Activated T-helper 17 cell treated with anti-CD3 and anti-CD28 coated beads, Interleukin-2, amount 50 U/mL, for 72 hours (primary cell): ENCODE measurements at regions not wholly inside any gene's neighbourhood (a gene's known extent, or its start where the extent isn't known, plus 50 kb on each side); places are given as distances from the start of the nearest gene placed in this dataset.

Experiments used
- ATAC-seq: fragments of 150-1000 bp; cut with Tn5 transposase; replicated peaks from 2 replicates; pipeline ENCODE4 v1.10.0; 2021; ENCODE audit warnings: mild to moderate bottlenecking, moderate library complexity
- H3K27ac Mint-ChIP-seq: one replicate; pipeline ENCODE4 v1.8.0; 2022; ENCODE audit warnings: mixed read lengths
- H3K27me3 Mint-ChIP-seq: one replicate; pipeline ENCODE4 v1.8.0; 2022; ENCODE audit warnings: mixed read lengths
- H3K36me3 Mint-ChIP-seq: one replicate; pipeline ENCODE4 v1.8.0; 2022; ENCODE audit warnings: low read depth, mild to moderate bottlenecking, mixed read lengths
- H3K4me1 Mint-ChIP-seq: one replicate; pipeline ENCODE4 v1.8.0; 2022; ENCODE audit warnings: mixed read lengths
- H3K4me3 Mint-ChIP-seq: one replicate; pipeline ENCODE4 v1.8.0; 2022; ENCODE audit warnings: mild to moderate bottlenecking, mixed read lengths
- H3K9me3 Mint-ChIP-seq: one replicate; pipeline ENCODE4 v1.8.0; 2022; ENCODE audit warnings: mixed read lengths

GRCh38 chr2:53093355-53093754 is 674.2 kb upstream of the CHAC2 start:
- Mint-ChIP-seq H3K36me3 (no peaks in the 10 kb centered on the region), H3K4me3 (no peak overlapping the region), H3K4me1 (no peaks in the 10 kb centered on the region), H3K27me3 (no peaks in the 10 kb centered on the region), H3K27ac (no peak overlapping the region), H3K9me3 (no peaks in the 10 kb centered on the region)
- no peak for ATAC-seq

DNA sequence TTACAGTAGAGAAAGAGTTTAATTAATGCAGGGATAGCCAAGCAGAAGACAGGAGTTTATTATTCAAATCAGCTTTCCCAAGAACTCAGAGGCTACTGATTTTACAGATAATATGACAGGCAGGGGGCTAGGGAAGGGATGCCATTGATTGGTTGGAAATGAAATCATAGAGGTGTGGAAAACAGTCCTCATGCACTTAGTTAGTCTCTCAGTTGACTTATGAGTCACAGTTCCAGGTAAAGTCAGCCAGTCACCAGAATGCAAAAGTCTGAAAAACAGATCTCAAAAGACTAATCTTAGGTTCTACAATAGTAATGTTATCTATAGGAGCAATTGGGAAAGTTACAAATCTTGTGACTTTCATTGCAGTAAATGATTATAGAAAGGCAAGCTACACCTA is 676.4 kb upstream of the CHAC2 start:
- H3K27ac Mint-ChIP-seq = no peak overlapping the region
- H3K9me3 Mint-ChIP-seq = no peaks in the 10 kb centered on the region
- H3K36me3 Mint-ChIP-seq = no peaks in the 10 kb centered on the region
- H3K27me3 Mint-ChIP-seq = no peaks in the 10 kb centered on the region
- ATAC-seq = peak; percentile 90
- no peaks in the 10 kb centered on the region for H3K4me1 Mint-ChIP-seq
- no peak overlapping the region for H3K4me3 Mint-ChIP-seq

DNA sequence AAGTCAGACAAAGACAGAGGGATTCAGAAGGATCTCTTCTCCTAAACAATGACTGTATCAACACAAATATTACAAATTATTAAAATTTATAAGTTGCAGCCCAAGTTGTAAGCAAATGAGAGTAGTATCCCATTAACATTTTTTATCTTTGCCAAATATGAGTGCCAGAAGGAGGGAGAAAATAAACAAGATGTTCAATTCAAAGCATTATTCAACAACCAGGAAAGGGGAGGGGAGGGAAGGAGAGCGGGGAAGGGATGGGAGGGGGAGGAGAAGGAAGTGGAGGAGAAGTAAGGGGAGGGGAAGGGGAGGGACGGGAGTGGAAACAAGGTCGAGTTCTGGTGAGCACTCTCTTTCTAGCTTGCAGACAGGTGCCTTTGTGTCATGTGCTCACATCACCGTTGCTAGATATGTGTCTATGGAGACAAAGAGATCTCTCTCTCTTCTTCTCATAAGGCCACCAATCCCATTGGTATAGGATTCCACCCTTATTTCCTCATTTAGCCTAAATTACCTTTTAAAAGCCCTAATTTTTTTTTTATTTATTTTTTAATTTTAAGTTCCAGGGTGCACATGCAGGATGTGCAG is 679.6 kb upstream of the CHAC2 start:
- Mint-ChIP-seq H3K27ac (no peak overlapping the region), H3K27me3 (no peaks in the 10 kb centered on the region), H3K9me3 (no peaks in the 10 kb centered on the region), H3K4me1 (no peaks in the 10 kb centered on the region), H3K36me3 (no peaks in the 10 kb centered on the region), H3K4me3 (no peak overlapping the region)
- ATAC-seq = no peak

DNA sequence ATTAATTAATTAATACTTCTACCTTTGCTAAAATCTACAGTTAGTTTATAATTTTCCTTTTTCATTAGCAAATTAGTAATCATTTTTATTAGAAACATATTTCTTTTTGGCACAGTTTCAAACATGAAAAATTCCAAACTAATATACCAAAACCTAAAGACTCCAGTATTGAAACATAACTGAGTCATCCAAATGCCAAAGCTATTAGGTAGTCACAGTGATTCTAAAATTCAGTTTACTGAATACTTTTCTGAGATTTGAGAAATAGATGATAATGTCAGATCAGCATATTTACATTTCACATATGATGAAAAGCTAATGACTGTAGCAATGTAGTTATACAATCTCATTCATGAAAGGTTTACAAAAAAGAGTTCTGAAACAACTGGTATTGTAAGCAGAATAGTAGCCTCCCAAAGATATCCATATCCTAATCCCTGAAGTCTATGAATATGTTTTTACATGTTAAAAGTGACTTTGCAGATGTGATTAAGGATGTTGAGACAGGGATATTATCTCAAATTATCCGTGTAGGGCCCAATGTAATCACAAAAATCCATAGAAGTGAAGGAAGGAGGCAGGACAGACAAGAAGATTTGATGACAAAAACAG is 680.2 kb upstream of the CHAC2 start:
- Mint-ChIP-seq H3K27ac (no peak overlapping the region), H3K4me1 (no peaks in the 10 kb centered on the region), H3K36me3 (no peaks in the 10 kb centered on the region), H3K4me3 (no peak overlapping the region), H3K27me3 (no peaks in the 10 kb centered on the region), H3K9me3 (no peaks in the 10 kb centered on the region)
- no peak for ATAC-seq

DNA sequence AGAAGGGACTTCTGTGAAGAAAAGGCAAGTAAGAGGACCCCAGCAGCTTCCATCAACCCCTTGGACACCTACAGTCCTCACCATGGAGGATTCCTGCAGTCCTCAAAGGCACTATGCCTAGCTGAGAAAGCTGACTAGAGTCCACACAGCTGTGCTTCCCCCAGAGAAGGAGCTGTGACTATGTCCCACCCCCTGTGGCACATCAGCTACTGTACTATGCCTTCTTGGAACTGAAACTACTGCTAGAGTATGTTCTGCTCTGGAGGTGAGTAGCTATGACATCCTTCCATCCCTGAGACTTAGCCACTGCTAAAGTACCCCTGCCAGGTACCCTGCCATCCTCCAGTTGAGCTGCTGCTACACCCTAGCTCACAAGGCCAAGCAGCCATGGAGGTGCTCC is 690.2 kb upstream of the CHAC2 start:
- no peaks in the 10 kb centered on the region for H3K27me3 Mint-ChIP-seq
- H3K36me3 Mint-ChIP-seq = no peaks in the 10 kb centered on the region
- no peak for ATAC-seq
- H3K4me3 Mint-ChIP-seq = no peak overlapping the region
- no peaks in the 10 kb centered on the region for H3K4me1 Mint-ChIP-seq
- no peak overlapping the region for H3K27ac Mint-ChIP-seq
- H3K9me3 Mint-ChIP-seq = peaks cover 12% of the 10 kb centered on the region

DNA sequence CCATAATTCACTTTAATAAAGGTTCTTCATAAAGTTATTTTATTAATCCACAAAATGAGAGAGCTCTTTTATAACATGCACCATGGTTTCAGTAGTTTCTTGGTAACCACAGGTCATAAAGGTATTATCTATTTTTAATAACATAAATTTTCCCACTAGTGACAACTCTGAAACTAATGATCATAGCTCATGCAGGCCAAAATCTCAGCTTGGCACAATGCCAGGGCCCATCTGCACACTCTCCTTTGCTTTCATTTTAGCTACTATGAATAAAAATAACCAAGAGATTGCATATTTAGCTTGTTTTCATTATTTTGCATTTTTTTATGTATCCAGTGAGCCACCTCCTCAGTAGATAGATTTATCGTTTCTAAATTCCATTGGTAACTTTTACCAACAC is 691.8 kb upstream of the CHAC2 start:
- no peaks in the 10 kb centered on the region for H3K4me1 Mint-ChIP-seq
- peaks cover 5% of the 10 kb centered on the region for H3K9me3 Mint-ChIP-seq
- no peak for ATAC-seq

GRCh38 chr2:53067533-53067932 is 700.1 kb upstream of the CHAC2 start:
- Mint-ChIP-seq H3K9me3 (peaks cover 1% of the 10 kb centered on the region), H3K27me3 (no peaks in the 10 kb centered on the region), H3K36me3 (no peaks in the 10 kb centered on the region), H3K4me3 (no peak overlapping the region), H3K4me1 (no peaks in the 10 kb centered on the region), H3K27ac (no peak overlapping the region)
- ATAC-seq = no peak

More for the DNA sequence above, 691.8 kb upstream of the CHAC2 start:
- Mint-ChIP-seq H3K36me3 (no peaks in the 10 kb centered on the region), H3K27me3 (no peaks in the 10 kb centered on the region), H3K27ac (no peak overlapping the region), H3K4me3 (no peak overlapping the region)

- H3K36me3 Mint-ChIP-seq = no peaks in the 10 kb centered on the region
- H3K4me3 Mint-ChIP-seq = no peak overlapping the region
- no peaks in the 10 kb centered on the region for H3K4me1 Mint-ChIP-seq
- no peak overlapping the region for H3K27ac Mint-ChIP-seq
- no peaks in the 10 kb centered on the region for H3K27me3 Mint-ChIP-seq
- peaks cover 3% of the 10 kb centered on the region for H3K9me3 Mint-ChIP-seq
- no peak for ATAC-seq
Measured at GRCh38 chr2:53067056-53067455, 700.5 kb upstream of the CHAC2 start.

GRCh38 chr2:53064154-53064553 is 703.5 kb upstream of the CHAC2 start:
- H3K27me3 Mint-ChIP-seq = no peaks in the 10 kb centered on the region
- H3K36me3 Mint-ChIP-seq = no peaks in the 10 kb centered on the region
- no peaks in the 10 kb centered on the region for H3K4me1 Mint-ChIP-seq
- H3K9me3 Mint-ChIP-seq = peaks cover 3% of the 10 kb centered on the region
- H3K4me3 Mint-ChIP-seq = no peak overlapping the region
- no peak for ATAC-seq
- no peak overlapping the region for H3K27ac Mint-ChIP-seq

DNA sequence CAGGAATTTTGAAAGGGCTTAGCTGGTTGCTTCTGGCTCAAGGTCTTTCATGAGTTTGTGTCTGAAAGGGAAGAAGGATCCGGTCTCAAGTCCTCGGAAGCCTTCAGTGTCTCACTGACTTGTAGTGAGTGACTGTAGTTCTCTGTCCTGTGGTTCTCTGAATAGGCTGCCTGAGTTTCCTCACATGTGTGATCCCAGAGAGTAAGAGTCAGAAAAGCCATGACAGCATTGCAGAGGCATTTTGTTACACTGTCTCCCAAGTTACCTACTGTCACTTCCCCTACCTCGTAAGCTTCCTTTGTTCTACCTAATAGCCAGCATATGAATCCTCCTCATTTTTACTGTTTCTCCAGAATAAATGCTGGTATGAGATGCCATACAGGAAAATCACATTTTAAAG is 709.1 kb upstream of the CHAC2 start:
- Mint-ChIP-seq H3K9me3 (peaks cover 15% of the 10 kb centered on the region), H3K4me1 (peaks cover 4% of the 10 kb centered on the region), H3K27ac (no peak overlapping the region), H3K36me3 (no peaks in the 10 kb centered on the region), H3K4me3 (no peak overlapping the region), H3K27me3 (no peaks in the 10 kb centered on the region)
- ATAC-seq = no peak

- H3K4me3 Mint-ChIP-seq = no peak overlapping the region
- no peaks in the 10 kb centered on the region for H3K36me3 Mint-ChIP-seq
- no peak for ATAC-seq
- peaks cover 4% of the 10 kb centered on the region for H3K4me1 Mint-ChIP-seq
- no peaks in the 10 kb centered on the region for H3K27me3 Mint-ChIP-seq
- peaks cover 12% of the 10 kb centered on the region for H3K9me3 Mint-ChIP-seq
- H3K27ac Mint-ChIP-seq = no peak overlapping the region
Measured at GRCh38 chr2:53053937-53054336, 713.7 kb upstream of the CHAC2 start.

GRCh38 chr2:53051157-53051556 is 716.4 kb upstream of the CHAC2 start:
- H3K36me3 Mint-ChIP-seq = no peaks in the 10 kb centered on the region
- peaks cover 4% of the 10 kb centered on the region for H3K4me1 Mint-ChIP-seq
- H3K4me3 Mint-ChIP-seq = no peak overlapping the region
- no peak for ATAC-seq
- H3K9me3 Mint-ChIP-seq = peaks cover 12% of the 10 kb centered on the region
- no peaks in the 10 kb centered on the region for H3K27me3 Mint-ChIP-seq
- no peak overlapping the region for H3K27ac Mint-ChIP-seq

- Mint-ChIP-seq H3K27me3 (no peaks in the 10 kb centered on the region), H3K4me3 (no peak overlapping the region), H3K36me3 (no peaks in the 10 kb centered on the region), H3K27ac (no peak overlapping the region), H3K4me1 (no peaks in the 10 kb centered on the region), H3K9me3 (no peaks in the 10 kb centered on the region)
- peak; percentile 28 for ATAC-seq
Measured at GRCh38 chr2:53040536-53041229, 726.9 kb upstream of the CHAC2 start.

DNA sequence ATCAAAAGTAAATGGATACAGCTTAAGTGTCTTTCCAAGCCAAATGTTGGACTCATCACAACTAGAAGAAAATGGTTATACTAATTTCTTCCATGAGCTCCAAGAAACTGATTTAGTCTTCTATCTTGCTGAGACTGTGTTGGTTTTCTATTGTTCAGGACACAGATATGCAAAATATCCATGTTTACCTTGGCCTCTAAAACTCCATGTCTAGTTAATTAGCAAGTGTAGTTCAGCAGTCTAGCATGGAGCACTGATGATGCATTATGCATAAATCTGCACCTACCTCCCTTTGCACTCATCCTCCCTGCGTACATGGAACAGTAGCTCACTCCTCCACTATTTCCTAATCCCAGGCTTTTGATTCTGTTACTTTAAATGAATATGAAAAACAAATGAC is 731.4 kb upstream of the CHAC2 start:
- Mint-ChIP-seq H3K27ac (no peak overlapping the region), H3K4me3 (no peak overlapping the region), H3K4me1 (no peaks in the 10 kb centered on the region), H3K36me3 (no peaks in the 10 kb centered on the region), H3K9me3 (no peaks in the 10 kb centered on the region), H3K27me3 (no peaks in the 10 kb centered on the region)
- no peak for ATAC-seq

- Mint-ChIP-seq H3K27me3 (no peaks in the 10 kb centered on the region), H3K9me3 (no peaks in the 10 kb centered on the region), H3K27ac (no peak overlapping the region), H3K4me3 (no peak overlapping the region), H3K36me3 (no peaks in the 10 kb centered on the region), H3K4me1 (no peaks in the 10 kb centered on the region)
- ATAC-seq = no peak
Measured at GRCh38 chr2:53035153-53035552, 732.5 kb upstream of the CHAC2 start.
